Mesenchymal stem cell (in vitro differentiated cells and primary cell): ENCODE measurements at regions not wholly inside any gene's neighbourhood (a gene's known extent, or its start where the extent isn't known, plus 50 kb on each side); places are given as distances from the start of the nearest gene placed in this dataset.

ENCODE experiments used
- DNase-seq: peaks from one replicate; pipeline ENCODE4 v3.0.0-alpha.2; 2013
- H2AFZ ChIP-seq: one replicate; pipeline ENCODE4 v1.6.1; 2013; ENCODE audit warnings: low read depth, mild to moderate bottlenecking, control low read depth, inconsistent platforms, low read length, moderate library complexity
- H2AK5ac ChIP-seq: 2 replicates; pipeline ENCODE4 v1.6.1; 2013; ENCODE audit warnings: low read length, moderate library complexity, mild to moderate bottlenecking, inconsistent platforms; ENCODE audit not compliant: severe bottlenecking
- H2BK120ac ChIP-seq: one replicate; pipeline ENCODE4 v1.6.1; 2013; ENCODE audit warnings: low read depth, mild to moderate bottlenecking, inconsistent platforms, low read length, moderate library complexity
- H2BK12ac ChIP-seq, 2 experiments: one replicate each; pipeline ENCODE4 v1.6.1; 2013; ENCODE audit warnings: inconsistent platforms in 2 of 2, low read length in 2 of 2, mild to moderate bottlenecking in 2 of 2, moderate library complexity in 2 of 2, control low read depth in 1 of 2
- H2BK15ac ChIP-seq: one replicate; pipeline ENCODE4 v1.6.1; 2013; ENCODE audit warnings: mild to moderate bottlenecking, low read depth, inconsistent platforms; ENCODE audit not compliant: poor library complexity, severe bottlenecking
- H2BK5ac ChIP-seq: 2 replicates; pipeline ENCODE4 v1.6.1; 2013; ENCODE audit warnings: low read depth, mild to moderate bottlenecking, low read length, control low read depth, inconsistent platforms; ENCODE audit not compliant: poor library complexity, severe bottlenecking
- H3K14ac ChIP-seq, 2 experiments: one replicate each; pipeline ENCODE4 v1.6.1; 2013; ENCODE audit warnings: inconsistent platforms in 2 of 2, low read length in 2 of 2, control low read depth in 1 of 2, mild to moderate bottlenecking in 1 of 2, moderate library complexity in 1 of 2
- H3K18ac ChIP-seq, 2 experiments: one replicate each; pipeline ENCODE4 v1.6.1; 2013; ENCODE audit warnings: inconsistent platforms in 2 of 2, low read length in 2 of 2, control low read depth in 1 of 2, low read depth in 1 of 2, mild to moderate bottlenecking in 1 of 2
- H3K23ac ChIP-seq, 2 experiments: one replicate each; pipeline ENCODE4 v1.6.1; 2013; ENCODE audit warnings: inconsistent platforms in 2 of 2, low read length in 2 of 2, mild to moderate bottlenecking in 2 of 2, moderate library complexity in 2 of 2, control low read depth in 1 of 2
- H3K27ac ChIP-seq: 2 replicates; pipeline ENCODE4 v1.5.1; 2013; ENCODE audit warnings: mild to moderate bottlenecking, moderate library complexity, low read length, control low read depth, inconsistent platforms; ENCODE audit not compliant: poor library complexity, severe bottlenecking
- H3K27me3 ChIP-seq, 2 experiments: 2 replicates each; pipeline versions ENCODE4 v1.6.1 to v1.7.0; 2013; ENCODE audit warnings: low read length in 2 of 2, mild to moderate bottlenecking in 2 of 2, moderate library complexity in 2 of 2, control low read depth in 1 of 2, inconsistent platforms in 1 of 2; ENCODE audit not compliant: control insufficient read depth in 1 of 2, insufficient read depth in 1 of 2
- H3K36me3 ChIP-seq, 2 experiments: 2 replicates each; pipeline versions ENCODE4 v1.6.1 to v1.7.0; 2013; ENCODE audit warnings: low read length in 2 of 2, control low read depth in 1 of 2, inconsistent platforms in 1 of 2, low read depth in 1 of 2, mild to moderate bottlenecking in 1 of 2; ENCODE audit not compliant: insufficient read depth in 2 of 2, control insufficient read depth in 1 of 2
- H3K4ac ChIP-seq, 2 experiments: one replicate each; pipeline ENCODE4 v1.6.1; 2013; ENCODE audit warnings: inconsistent platforms in 2 of 2, low read length in 2 of 2, mild to moderate bottlenecking in 2 of 2, moderate library complexity in 2 of 2, control low read depth in 1 of 2, low read depth in 1 of 2
- H3K4me1 ChIP-seq: 2 replicates; pipeline ENCODE4 v1.6.1; 2013; ENCODE audit warnings: low read depth, low read length, control low read depth; ENCODE audit not compliant: control insufficient read depth, insufficient read depth
- H3K4me2 ChIP-seq: 2 replicates; pipeline ENCODE4 v1.6.1; 2013; ENCODE audit warnings: low read length, mild to moderate bottlenecking, inconsistent platforms; ENCODE audit not compliant: poor library complexity, severe bottlenecking
- H3K4me3 ChIP-seq, 2 experiments: 2 replicates each; pipeline versions ENCODE4 v1.5.1 to v1.7.0; 2013; ENCODE audit warnings: low read length in 2 of 2, mild to moderate bottlenecking in 2 of 2, control low read depth in 1 of 2, low read depth in 1 of 2; ENCODE audit not compliant: insufficient read depth in 1 of 2
- H3K79me1 ChIP-seq: replicated peaks from 2 replicates; pipeline ENCODE4 v1.6.1; 2013; ENCODE audit warnings: mild to moderate bottlenecking, control low read depth, low read length, inconsistent platforms; ENCODE audit not compliant: poor library complexity, severe bottlenecking
- H3K9ac ChIP-seq: 2 replicates; pipeline ENCODE4 v1.7.0; 2013; ENCODE audit warnings: mild to moderate bottlenecking, low read length, moderate library complexity
- H3K9me3 ChIP-seq: 2 replicates; pipeline ENCODE4 v1.7.0; 2013; ENCODE audit warnings: mild to moderate bottlenecking, low read length; ENCODE audit not compliant: control insufficient read depth
- H4K8ac ChIP-seq: one replicate; pipeline ENCODE4 v1.6.1; 2013; ENCODE audit warnings: inconsistent platforms, mild to moderate bottlenecking, low read length, moderate library complexity
- H4K91ac ChIP-seq: one replicate; pipeline ENCODE4 v1.6.1; 2013; ENCODE audit warnings: mild to moderate bottlenecking, low read length, inconsistent platforms
- WGBS: methylation state at CpG from one replicate; pipeline ENCODE4 v1.1.7; 2013; ENCODE audit warnings: mixed read lengths; 5-methylcytosine and 5-hydroxymethylcytosine counted together

DNA sequence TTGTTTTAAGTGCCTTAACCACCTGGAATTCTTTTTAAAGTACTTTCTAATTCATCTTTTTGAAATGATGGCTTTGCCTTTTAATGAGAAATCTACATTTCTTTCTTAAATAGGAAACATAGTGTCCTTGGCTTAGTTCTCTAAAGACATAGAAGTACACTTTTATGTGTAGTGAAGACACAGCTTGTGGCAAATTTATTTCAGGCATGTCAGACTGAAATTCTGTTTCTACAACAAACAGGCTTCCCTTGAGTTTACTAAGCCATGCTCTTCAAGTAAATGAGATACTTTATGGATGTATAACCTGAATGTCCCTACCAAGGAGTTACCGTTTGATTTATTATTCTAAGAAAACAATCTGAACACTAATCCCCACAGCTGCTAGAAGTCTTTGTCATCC is 136.9 kb upstream of the MAGI2 start:
- H3K27ac ChIP-seq, result no peak overlapping the region
- no peak overlapping the region for H2AFZ ChIP-seq
- no peak overlapping the region for H2BK12ac ChIP-seq
- DNase-seq, result no peak
- no peak overlapping the region for H3K4ac ChIP-seq
- H3K27me3 ChIP-seq, result no peaks in the 10 kb centered on the region
- H2BK5ac ChIP-seq, result no peak overlapping the region
- H3K36me3 ChIP-seq, result no peaks in the 10 kb centered on the region
- no peak overlapping the region for H2BK15ac ChIP-seq
- no peak overlapping the region for H3K18ac ChIP-seq
- no peaks in the 10 kb centered on the region for H3K4me1 ChIP-seq
- no peaks in the 10 kb centered on the region for H3K9me3 ChIP-seq
- no peak overlapping the region for H4K91ac ChIP-seq
- WGBS, result 85% methylated on average over 1 of the region's 1 CpG
- no peak overlapping the region for H3K23ac ChIP-seq
- H4K8ac ChIP-seq, result no peak overlapping the region
- no peak overlapping the region for H3K4me2 ChIP-seq
- no peak overlapping the region for H3K4me3 ChIP-seq
- no peak overlapping the region for H2BK120ac ChIP-seq
- H3K14ac ChIP-seq, result no peak overlapping the region
- H2AK5ac ChIP-seq, result no peak overlapping the region
- H3K9ac ChIP-seq, result no peak overlapping the region
- H3K79me1 ChIP-seq, result no peaks in the 10 kb centered on the region

GRCh38 chr7:79570903-79571302 is 117.4 kb upstream of the MAGI2 start:
- H3K27ac ChIP-seq, result no peak overlapping the region
- no peaks in the 10 kb centered on the region for H3K27me3 ChIP-seq
- no peak overlapping the region for H4K91ac ChIP-seq
- DNase-seq, result no peak
- H2BK15ac ChIP-seq, result no peak overlapping the region
- no peak overlapping the region for H2AFZ ChIP-seq
- H3K4ac ChIP-seq, result no peak overlapping the region
- H3K4me2 ChIP-seq, result no peak overlapping the region
- no peaks in the 10 kb centered on the region for H3K79me1 ChIP-seq
- no peak overlapping the region for H3K18ac ChIP-seq
- H3K4me1 ChIP-seq, result no peaks in the 10 kb centered on the region
- no peak overlapping the region for H4K8ac ChIP-seq
- no peak overlapping the region for H3K23ac ChIP-seq
- whole genome bisulfite sequencing, result 89% methylated on average over 2 of the region's 2 CpGs
- H2BK12ac ChIP-seq, result no peak overlapping the region
- H2BK5ac ChIP-seq, result no peak overlapping the region
- H3K14ac ChIP-seq, result no peak overlapping the region
- H3K9me3 ChIP-seq, result no peaks in the 10 kb centered on the region
- no peak overlapping the region for H3K9ac ChIP-seq
- H3K4me3 ChIP-seq, result no peak overlapping the region
- no peak overlapping the region for H2AK5ac ChIP-seq
- no peaks in the 10 kb centered on the region for H3K36me3 ChIP-seq
- H2BK120ac ChIP-seq, result no peak overlapping the region

GRCh38 chr7:79563821-79564522 is 110.5 kb upstream of the MAGI2 start:
- no peak overlapping the region for H3K4ac ChIP-seq
- H3K4me3 ChIP-seq, result no peak overlapping the region
- H4K91ac ChIP-seq, result no peak overlapping the region
- H3K14ac ChIP-seq, result no peak overlapping the region
- H3K27me3 ChIP-seq, result no peaks in the 10 kb centered on the region
- H3K18ac ChIP-seq, result no peak overlapping the region
- no peaks in the 10 kb centered on the region for H3K36me3 ChIP-seq
- no peaks in the 10 kb centered on the region for H3K4me1 ChIP-seq
- H3K4me2 ChIP-seq, result no peak overlapping the region
- H3K9me3 ChIP-seq, result no peaks in the 10 kb centered on the region
- H3K27ac ChIP-seq, result no peak overlapping the region
- no peak overlapping the region for H3K23ac ChIP-seq
- WGBS, result no CpG with 5 or more reads among the region's 2 CpGs
- H2BK120ac ChIP-seq, result no peak overlapping the region
- H2AFZ ChIP-seq, result no peak overlapping the region
- H2BK5ac ChIP-seq, result no peak overlapping the region
- H2AK5ac ChIP-seq, result no peak overlapping the region
- DNase-seq, result no peak
- H3K79me1 ChIP-seq, result no peaks in the 10 kb centered on the region
- no peak overlapping the region for H2BK15ac ChIP-seq
- no peak overlapping the region for H3K9ac ChIP-seq
- H4K8ac ChIP-seq, result no peak overlapping the region
- no peak overlapping the region for H2BK12ac ChIP-seq

GRCh38 chr7:79555571-79555970 is 102.1 kb upstream of the MAGI2 start:
- no peak overlapping the region for H2BK12ac ChIP-seq
- no peaks in the 10 kb centered on the region for H3K79me1 ChIP-seq
- H3K4me3 ChIP-seq, result no peak overlapping the region
- no peak overlapping the region for H2BK120ac ChIP-seq
- H3K18ac ChIP-seq, result no peak overlapping the region
- WGBS, result no CpG with 5 or more reads among the region's 1 CpG
- H2BK15ac ChIP-seq, result no peak overlapping the region
- H3K23ac ChIP-seq, result no peak overlapping the region
- no peak overlapping the region for H4K91ac ChIP-seq
- no peak overlapping the region for H3K4me2 ChIP-seq
- no peak for DNase-seq
- no peak overlapping the region for H3K14ac ChIP-seq
- no peaks in the 10 kb centered on the region for H3K4me1 ChIP-seq
- no peak overlapping the region for H3K27ac ChIP-seq
- H4K8ac ChIP-seq, result no peak overlapping the region
- no peak overlapping the region for H2AFZ ChIP-seq
- no peak overlapping the region for H3K9ac ChIP-seq
- H3K27me3 ChIP-seq, result no peaks in the 10 kb centered on the region
- H3K4ac ChIP-seq, result no peak overlapping the region
- no peaks in the 10 kb centered on the region for H3K9me3 ChIP-seq
- no peak overlapping the region for H2AK5ac ChIP-seq
- no peak overlapping the region for H2BK5ac ChIP-seq
- H3K36me3 ChIP-seq, result no peaks in the 10 kb centered on the region
